ENCODE measurements at regions not wholly inside any gene's neighbourhood (a gene's known extent, or its start where the extent isn't known, plus 50 kb on each side); places are given as distances from the start of the nearest gene placed in this dataset.

- DNase-seq (no peak), ATAC-seq (ENCODE audit: insufficient read depth, low read depth) (no peak)
- Histone ChIP-seq H3K4me3 (ENCODE audit: low read depth in 1 of 2, low read length in 2 of 2) (no peak overlapping the region), H2AFZ (ENCODE audit: low read depth, low read length) (no peak overlapping the region), H3K9ac (ENCODE audit: low read depth, low read length) (no peak overlapping the region), H4K20me1 (ENCODE audit: insufficient read depth, low read length) (no peaks in the 10 kb centered on the region), H3K9me3 (ENCODE audit: insufficient read depth, low read length, severe bottlenecking) (no peaks in the 10 kb centered on the region), H3K36me3 (ENCODE audit: insufficient read depth, low read length) (no peaks in the 10 kb centered on the region), H3K27me3 (ENCODE audit: insufficient read depth, low read length, poor library complexity) (peaks cover 3% of the 10 kb centered on the region), H3K27ac (ENCODE audit: low read length) (no peak overlapping the region), H3K79me2 (ENCODE audit: insufficient read depth, low read length) (no peaks in the 10 kb centered on the region), H3K4me1 (ENCODE audit: insufficient read depth, low read length) (no peaks in the 10 kb centered on the region), H3K4me2 (ENCODE audit: insufficient read depth, low read length) (no peak overlapping the region)
- no peak for TF ChIP-seq CTCF (IDR thresholded peaks at IDR 0.05; ENCODE audit: borderline replicate concordance, extremely low read depth, low read length, poor library complexity, severe bottlenecking)
Observed at GRCh38 chr1:192927496-192927895, 118.7 kb downstream of the RGS2 start.

DNA sequence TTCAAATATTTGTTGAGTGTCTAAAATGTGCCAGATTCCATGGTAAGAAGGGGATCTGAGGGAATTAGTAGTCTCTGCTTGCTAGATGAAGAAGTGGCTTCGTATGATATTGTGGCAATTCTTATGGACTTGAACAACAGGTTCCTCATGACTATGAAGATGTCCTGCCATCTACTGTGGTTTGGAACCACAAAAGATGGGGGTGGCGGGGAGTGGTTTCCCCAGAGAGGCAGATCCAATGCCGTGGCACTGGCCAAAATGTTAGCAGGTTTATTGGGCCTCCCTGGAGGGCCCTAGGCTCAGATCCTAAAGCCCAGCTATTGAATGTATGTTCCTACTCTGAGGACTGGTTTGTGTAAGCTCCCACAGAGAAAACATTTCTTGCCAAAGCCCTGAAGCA lies 120.8 kb downstream of the RGS2 start:
- TF ChIP-seq CTCF (IDR thresholded peaks at IDR 0.05; ENCODE audit: borderline replicate concordance, extremely low read depth, low read length, poor library complexity, severe bottlenecking) (no peak), EZH2 (IDR thresholded peaks at IDR 0.05; ENCODE audit: borderline replicate concordance, low read depth, low read length, severe bottlenecking) (no peak)
- no peak overlapping the region for H3K9ac ChIP-seq (ENCODE audit: low read depth, low read length)
- no peak for ATAC-seq (ENCODE audit: insufficient read depth, low read depth)
- H3K79me2 ChIP-seq (ENCODE audit: insufficient read depth, low read length) = no peaks in the 10 kb centered on the region
- peaks cover 3% of the 10 kb centered on the region for H3K27me3 ChIP-seq (ENCODE audit: insufficient read depth, low read length, poor library complexity)
- no peaks in the 10 kb centered on the region for H4K20me1 ChIP-seq (ENCODE audit: insufficient read depth, low read length)
- DNase-seq = no peak
- H3K4me2 ChIP-seq (ENCODE audit: insufficient read depth, low read length) = no peak overlapping the region
- H2AFZ ChIP-seq (ENCODE audit: low read depth, low read length) = no peak overlapping the region
- H3K36me3 ChIP-seq (ENCODE audit: insufficient read depth, low read length) = no peaks in the 10 kb centered on the region
- no peaks in the 10 kb centered on the region for H3K4me1 ChIP-seq (ENCODE audit: insufficient read depth, low read length)
- H3K9me3 ChIP-seq (ENCODE audit: insufficient read depth, low read length, severe bottlenecking) = no peaks in the 10 kb centered on the region
- H3K4me3 ChIP-seq (ENCODE audit: low read depth in 1 of 2, low read length in 2 of 2) = no peak overlapping the region
- no peak overlapping the region for H3K27ac ChIP-seq (ENCODE audit: low read length)

DNA sequence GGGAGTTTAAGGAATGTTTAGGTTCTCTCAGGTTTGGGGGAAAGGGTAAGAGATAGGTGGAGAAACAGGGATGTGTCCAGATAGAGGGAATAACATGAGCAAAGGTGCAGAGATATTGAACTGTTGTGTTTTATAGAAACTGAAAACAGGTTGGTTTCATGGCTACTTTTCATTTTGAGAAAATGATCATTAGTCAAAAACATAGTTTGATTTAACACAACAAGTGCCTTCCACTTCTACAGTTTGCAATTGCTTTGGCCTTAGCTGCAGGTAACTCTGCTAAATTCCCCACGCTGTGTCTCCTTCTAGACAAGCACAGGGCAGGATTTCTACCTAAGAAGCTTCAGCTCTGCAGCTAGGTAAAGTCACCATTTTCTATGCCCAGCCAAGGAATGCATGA lies 124.9 kb downstream of the RGS2 start:
- TF ChIP-seq EZH2 (IDR thresholded peaks at IDR 0.05; ENCODE audit: borderline replicate concordance, low read depth, low read length, severe bottlenecking) (no peak), CTCF (IDR thresholded peaks at IDR 0.05; ENCODE audit: borderline replicate concordance, extremely low read depth, low read length, poor library complexity, severe bottlenecking) (no peak)
- H3K9me3 ChIP-seq (ENCODE audit: insufficient read depth, low read length, severe bottlenecking) = no peaks in the 10 kb centered on the region
- H3K9ac ChIP-seq (ENCODE audit: low read depth, low read length) = no peak overlapping the region
- H4K20me1 ChIP-seq (ENCODE audit: insufficient read depth, low read length) = no peaks in the 10 kb centered on the region
- no peak overlapping the region for H3K4me2 ChIP-seq (ENCODE audit: insufficient read depth, low read length)
- H3K79me2 ChIP-seq (ENCODE audit: insufficient read depth, low read length) = no peaks in the 10 kb centered on the region
- no peak for DNase-seq
- ATAC-seq (ENCODE audit: insufficient read depth, low read depth) = no peak
- H3K36me3 ChIP-seq (ENCODE audit: insufficient read depth, low read length) = no peaks in the 10 kb centered on the region
- H3K4me3 ChIP-seq (ENCODE audit: low read depth in 1 of 2, low read length in 2 of 2) = no peak overlapping the region
- no peaks in the 10 kb centered on the region for H3K4me1 ChIP-seq (ENCODE audit: insufficient read depth, low read length)
- no peaks in the 10 kb centered on the region for H3K27me3 ChIP-seq (ENCODE audit: insufficient read depth, low read length, poor library complexity)
- no peak overlapping the region for H2AFZ ChIP-seq (ENCODE audit: low read depth, low read length)
- no peak overlapping the region for H3K27ac ChIP-seq (ENCODE audit: low read length)

Data from DND-41 (cell line).